ENCODE measurements at regions not wholly inside any gene's neighbourhood (a gene's known extent, or its start where the extent isn't known, plus 50 kb on each side); places are given as distances from the start of the nearest gene placed in this dataset.

DNA sequence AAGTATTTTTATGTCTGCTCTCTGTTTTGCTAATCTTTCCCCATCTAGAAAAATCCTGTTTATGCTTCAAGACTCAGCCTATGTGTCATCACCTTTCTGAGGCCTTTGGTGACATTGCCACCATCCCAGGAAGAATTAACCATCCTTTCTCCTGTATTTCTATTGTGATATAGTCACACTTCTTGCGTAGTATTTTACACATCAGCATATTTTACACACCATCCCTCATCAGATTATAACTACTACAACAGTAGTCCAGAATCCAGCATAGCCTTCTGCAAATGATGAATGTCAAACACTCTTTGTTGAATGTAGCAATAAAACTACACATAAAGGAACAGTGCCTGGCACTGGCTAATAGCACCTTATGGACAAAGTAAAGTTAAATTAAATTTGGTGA, 275.3 kb upstream of the C1orf87 start:
- no peaks in the 10 kb centered on the region for H3K4me1 ChIP-seq (ENCODE audit: low read length)
- TF ChIP-seq EZH2phosphoT487 (IDR thresholded peaks at IDR 0.05; ENCODE audit: low read depth), result no peak
- TF ChIP-seq, protein P1, sequence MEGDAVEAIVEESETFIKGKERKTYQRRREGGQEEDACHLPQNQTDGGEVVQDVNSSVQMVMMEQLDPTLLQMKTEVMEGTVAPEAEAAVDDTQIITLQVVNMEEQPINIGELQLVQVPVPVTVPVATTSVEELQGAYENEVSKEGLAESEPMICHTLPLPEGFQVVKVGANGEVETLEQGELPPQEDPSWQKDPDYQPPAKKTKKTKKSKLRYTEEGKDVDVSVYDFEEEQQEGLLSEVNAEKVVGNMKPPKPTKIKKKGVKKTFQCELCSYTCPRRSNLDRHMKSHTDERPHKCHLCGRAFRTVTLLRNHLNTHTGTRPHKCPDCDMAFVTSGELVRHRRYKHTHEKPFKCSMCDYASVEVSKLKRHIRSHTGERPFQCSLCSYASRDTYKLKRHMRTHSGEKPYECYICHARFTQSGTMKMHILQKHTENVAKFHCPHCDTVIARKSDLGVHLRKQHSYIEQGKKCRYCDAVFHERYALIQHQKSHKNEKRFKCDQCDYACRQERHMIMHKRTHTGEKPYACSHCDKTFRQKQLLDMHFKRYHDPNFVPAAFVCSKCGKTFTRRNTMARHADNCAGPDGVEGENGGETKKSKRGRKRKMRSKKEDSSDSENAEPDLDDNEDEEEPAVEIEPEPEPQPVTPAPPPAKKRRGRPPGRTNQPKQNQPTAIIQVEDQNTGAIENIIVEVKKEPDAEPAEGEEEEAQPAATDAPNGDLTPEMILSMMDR (IDR thresholded peaks at IDR 0.05; ENCODE audit: low read depth, low read length), result no peak
- no peaks in the 10 kb centered on the region for H3K27me3 ChIP-seq (ENCODE audit: low read depth, low read length)
- no peaks in the 10 kb centered on the region for H4K20me1 ChIP-seq (ENCODE audit: insufficient read depth, low read length)
- no peaks in the 10 kb centered on the region for H3K9me3 ChIP-seq (ENCODE audit: insufficient read depth, low read length)
- H3K4me3 ChIP-seq (ENCODE audit: low read length), result no peak overlapping the region
- H2AFZ ChIP-seq (ENCODE audit: low read depth, low read length), result no peak overlapping the region
- H3K79me2 ChIP-seq (ENCODE audit: low read length), result no peaks in the 10 kb centered on the region
- H3K27ac ChIP-seq (ENCODE audit: low read length), result no peak overlapping the region
- H3K4me2 ChIP-seq (ENCODE audit: low read length), result no peak overlapping the region
- no peaks in the 10 kb centered on the region for H3K36me3 ChIP-seq (replicated peaks; ENCODE audit: low read depth, low read length)
- no peak overlapping the region for H3K9ac ChIP-seq (ENCODE audit: low read length)

DNA sequence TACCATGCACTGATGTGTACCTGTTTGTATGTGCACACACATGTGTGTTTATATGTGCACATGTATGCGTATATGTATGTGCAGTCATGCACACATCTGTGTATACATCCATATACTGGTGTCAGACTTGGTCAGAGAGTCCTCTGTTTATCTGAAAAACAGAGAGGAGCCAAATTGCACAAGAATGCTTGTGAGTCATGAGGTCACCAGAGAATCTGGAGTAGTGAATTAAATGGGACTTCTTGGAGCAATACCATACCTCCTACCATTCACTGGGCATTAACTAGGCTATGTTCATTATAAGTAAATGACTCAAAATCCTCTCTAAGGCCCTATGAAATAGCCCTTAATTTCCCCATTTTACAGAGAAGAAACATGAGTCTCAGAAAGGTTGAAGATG, 272.1 kb upstream of the C1orf87 start:
- Histone ChIP-seq H3K27ac (ENCODE audit: low read length) (no peak overlapping the region), H3K9ac (ENCODE audit: low read length) (no peak overlapping the region), H3K4me2 (ENCODE audit: low read length) (no peak overlapping the region), H3K9me3 (ENCODE audit: insufficient read depth, low read length) (no peaks in the 10 kb centered on the region), H4K20me1 (ENCODE audit: insufficient read depth, low read length) (no peaks in the 10 kb centered on the region), H2AFZ (ENCODE audit: low read depth, low read length) (no peak overlapping the region), H3K79me2 (ENCODE audit: low read length) (no peaks in the 10 kb centered on the region), H3K27me3 (ENCODE audit: low read depth, low read length) (no peaks in the 10 kb centered on the region), H3K4me3 (ENCODE audit: low read length) (no peak overlapping the region), H3K4me1 (ENCODE audit: low read length) (no peaks in the 10 kb centered on the region), H3K36me3 (replicated peaks; ENCODE audit: low read depth, low read length) (no peaks in the 10 kb centered on the region)
- no peak for TF ChIP-seq EZH2phosphoT487 (IDR thresholded peaks at IDR 0.05; ENCODE audit: low read depth)
- TF ChIP-seq, protein P1 (IDR thresholded peaks at IDR 0.05; ENCODE audit: low read depth, low read length), result no peak

DNA sequence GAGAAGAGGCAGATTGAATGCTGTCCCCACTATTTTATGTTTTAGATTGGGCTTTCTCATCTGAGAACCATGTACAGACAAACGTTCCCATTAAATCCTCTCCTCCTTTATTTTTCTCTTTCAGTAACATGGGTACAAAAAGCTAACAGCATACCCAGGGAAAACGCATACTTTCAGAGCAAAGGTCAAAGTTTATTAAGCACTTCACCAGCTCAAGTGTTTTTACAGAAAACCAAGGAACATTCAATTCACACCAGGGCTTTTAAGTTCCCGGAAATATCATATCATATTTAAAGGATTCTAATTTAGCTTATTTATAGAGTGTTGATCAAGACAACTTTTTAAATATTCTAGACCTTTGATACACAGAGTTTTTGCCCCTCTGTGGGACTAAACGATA, 271.5 kb upstream of the C1orf87 start:
- Histone ChIP-seq H3K4me1 (ENCODE audit: low read length) (no peaks in the 10 kb centered on the region), H3K9ac (ENCODE audit: low read length) (no peak overlapping the region), H2AFZ (ENCODE audit: low read depth, low read length) (no peak overlapping the region), H4K20me1 (ENCODE audit: insufficient read depth, low read length) (no peaks in the 10 kb centered on the region), H3K27me3 (ENCODE audit: low read depth, low read length) (no peaks in the 10 kb centered on the region), H3K36me3 (replicated peaks; ENCODE audit: low read depth, low read length) (no peaks in the 10 kb centered on the region), H3K27ac (ENCODE audit: low read length) (no peak overlapping the region), H3K4me3 (ENCODE audit: low read length) (no peak overlapping the region), H3K79me2 (ENCODE audit: low read length) (no peaks in the 10 kb centered on the region), H3K4me2 (ENCODE audit: low read length) (no peak overlapping the region), H3K9me3 (ENCODE audit: insufficient read depth, low read length) (no peaks in the 10 kb centered on the region)
- TF ChIP-seq, protein P1 (IDR thresholded peaks at IDR 0.05; ENCODE audit: low read depth, low read length), result no peak
- no peak for TF ChIP-seq EZH2phosphoT487 (IDR thresholded peaks at IDR 0.05; ENCODE audit: low read depth)

DNA sequence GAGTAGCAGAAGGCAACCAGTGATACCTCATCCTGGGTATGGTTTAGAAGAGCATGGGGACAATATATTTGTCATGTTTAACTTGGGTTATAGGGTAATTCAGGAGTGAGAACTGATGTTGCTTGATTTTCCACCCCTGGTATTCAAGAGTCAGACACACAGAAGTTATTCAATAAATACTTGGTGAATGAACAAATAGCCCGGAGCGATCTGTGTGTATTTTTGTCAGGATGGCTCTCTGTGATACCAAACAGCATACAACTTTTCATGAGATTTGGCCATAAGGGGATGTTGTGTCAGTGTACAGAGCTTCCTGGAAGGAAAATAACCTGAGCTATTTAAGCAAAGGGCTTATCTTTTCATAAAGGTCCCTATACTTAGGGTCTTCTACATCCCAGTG, 270.2 kb upstream of the C1orf87 start:
- H2AFZ ChIP-seq (ENCODE audit: low read depth, low read length), result no peak overlapping the region
- H3K4me3 ChIP-seq (ENCODE audit: low read length), result no peak overlapping the region
- no peaks in the 10 kb centered on the region for H4K20me1 ChIP-seq (ENCODE audit: insufficient read depth, low read length)
- no peaks in the 10 kb centered on the region for H3K9me3 ChIP-seq (ENCODE audit: insufficient read depth, low read length)
- H3K27ac ChIP-seq (ENCODE audit: low read length), result no peak overlapping the region
- H3K4me2 ChIP-seq (ENCODE audit: low read length), result no peak overlapping the region
- H3K27me3 ChIP-seq (ENCODE audit: low read depth, low read length), result no peaks in the 10 kb centered on the region
- TF ChIP-seq, protein P1 (IDR thresholded peaks at IDR 0.05; ENCODE audit: low read depth, low read length), result no peak
- TF ChIP-seq EZH2phosphoT487 (IDR thresholded peaks at IDR 0.05; ENCODE audit: low read depth), result no peak
- H3K79me2 ChIP-seq (ENCODE audit: low read length), result no peaks in the 10 kb centered on the region
- no peaks in the 10 kb centered on the region for H3K36me3 ChIP-seq (replicated peaks; ENCODE audit: low read depth, low read length)
- no peak overlapping the region for H3K9ac ChIP-seq (ENCODE audit: low read length)
- H3K4me1 ChIP-seq (ENCODE audit: low read length), result no peaks in the 10 kb centered on the region

Measured in OCI-LY3 (cell line).